Colonic mucosa (tissue), 4 donors: ENCODE measurements at regions not wholly inside any gene's neighbourhood (a gene's known extent, or its start where the extent isn't known, plus 50 kb on each side); places are given as distances from the start of the nearest gene placed in this dataset.

ENCODE experiments used
- DNase-seq: peaks from one replicate; pipeline ENCODE4 v3.0.0-alpha.2; 2020
- H3K27ac ChIP-seq: fragments of 200-600 bp; one replicate; pipeline ENCODE4 v1.8.0; 2021
- H3K27me3 ChIP-seq: fragments of 200-600 bp; one replicate; pipeline ENCODE4 v1.8.0; 2021
- H3K36me3 ChIP-seq: fragments of 200-600 bp; one replicate; pipeline ENCODE4 v1.8.0; 2021
- H3K4me1 ChIP-seq: fragments of 200-600 bp; one replicate; pipeline ENCODE4 v1.8.0; 2021; ENCODE audit warnings: mild to moderate bottlenecking
- H3K4me3 ChIP-seq: fragments of 200-600 bp; one replicate; pipeline ENCODE4 v1.8.0; 2021
- H3K9ac ChIP-seq, 2 donors: one replicate each; pipeline ENCODE4 v1.7.0; 2013; ENCODE audit warnings: control low read depth in 2 of 2, low read depth in 2 of 2, low read length in 2 of 2
- H3K9me3 ChIP-seq: fragments of 200-600 bp; one replicate; pipeline ENCODE4 v1.8.0; 2021
- intact Hi-C: fragments of 100-400 bp; cut with DNase I; formaldehyde crosslinking; loops from one replicate; pipeline ENCODE4 v1.14.1; 2022
- TF ChIP-seq, protein P1 (sequence below): fragments of 200-600 bp; IDR thresholded peaks from one replicate; pipeline ENCODE4 v1.8.0; 2022; ENCODE audit warnings: antibody characterized with exemption, mild to moderate bottlenecking
- donor health status: healthy.
- donor health status: DM: no; HTN: no; CAD: no.
- donor health status: DM: no; HTN: no; CAD: no.

DNA sequence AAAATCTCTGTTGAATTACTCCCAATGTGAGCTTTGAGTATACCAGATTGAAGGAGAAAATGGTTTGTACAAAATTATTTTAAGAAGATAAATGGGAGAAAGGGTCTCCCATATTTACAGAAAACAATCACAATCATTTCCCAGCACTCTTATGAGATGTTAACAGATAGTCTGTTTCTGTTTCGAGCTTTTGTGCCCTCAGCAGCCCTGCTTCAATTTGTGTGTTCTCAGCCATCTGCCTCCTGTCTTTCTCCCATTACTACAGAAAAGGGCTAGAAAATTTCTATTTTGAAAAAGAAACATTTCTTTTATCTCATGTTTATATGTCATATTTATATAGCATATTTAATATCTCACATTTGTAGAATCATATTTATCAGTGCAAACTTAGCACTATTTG, 498.4 kb downstream of the TTLL7 start:
- Histone ChIP-seq H3K9ac (no peak overlapping the region), H3K36me3 (no peaks in the 10 kb centered on the region), H3K9me3 (no peaks in the 10 kb centered on the region), H3K27me3 (no peaks in the 10 kb centered on the region), H3K4me3 (no peak overlapping the region), H3K4me1 (no peaks in the 10 kb centered on the region), H3K27ac (no peak overlapping the region)
- intact Hi-C loops: no loop called here
- DNase-seq: no peak
- TF ChIP-seq, protein P1, sequence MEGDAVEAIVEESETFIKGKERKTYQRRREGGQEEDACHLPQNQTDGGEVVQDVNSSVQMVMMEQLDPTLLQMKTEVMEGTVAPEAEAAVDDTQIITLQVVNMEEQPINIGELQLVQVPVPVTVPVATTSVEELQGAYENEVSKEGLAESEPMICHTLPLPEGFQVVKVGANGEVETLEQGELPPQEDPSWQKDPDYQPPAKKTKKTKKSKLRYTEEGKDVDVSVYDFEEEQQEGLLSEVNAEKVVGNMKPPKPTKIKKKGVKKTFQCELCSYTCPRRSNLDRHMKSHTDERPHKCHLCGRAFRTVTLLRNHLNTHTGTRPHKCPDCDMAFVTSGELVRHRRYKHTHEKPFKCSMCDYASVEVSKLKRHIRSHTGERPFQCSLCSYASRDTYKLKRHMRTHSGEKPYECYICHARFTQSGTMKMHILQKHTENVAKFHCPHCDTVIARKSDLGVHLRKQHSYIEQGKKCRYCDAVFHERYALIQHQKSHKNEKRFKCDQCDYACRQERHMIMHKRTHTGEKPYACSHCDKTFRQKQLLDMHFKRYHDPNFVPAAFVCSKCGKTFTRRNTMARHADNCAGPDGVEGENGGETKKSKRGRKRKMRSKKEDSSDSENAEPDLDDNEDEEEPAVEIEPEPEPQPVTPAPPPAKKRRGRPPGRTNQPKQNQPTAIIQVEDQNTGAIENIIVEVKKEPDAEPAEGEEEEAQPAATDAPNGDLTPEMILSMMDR: no peak

DNA sequence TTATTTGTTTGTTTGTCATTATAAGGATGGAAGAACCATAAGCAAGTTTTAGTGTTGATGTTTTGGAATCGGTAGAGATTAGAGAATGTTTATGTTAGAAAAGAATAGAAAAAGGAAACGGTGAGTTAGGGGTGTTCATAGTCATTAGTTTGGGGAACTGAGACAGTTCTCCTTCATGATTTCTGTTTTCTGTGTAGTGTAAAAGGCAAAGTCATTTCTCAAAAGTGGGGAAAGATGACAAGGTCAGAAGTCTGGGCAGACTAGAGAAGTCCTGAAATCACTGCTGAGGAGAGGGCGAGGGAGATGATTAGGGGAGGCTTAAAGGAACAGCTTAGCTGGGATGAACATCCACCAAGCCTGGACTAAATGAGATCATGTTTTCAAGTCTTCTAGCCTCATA, 498.9 kb downstream of the TTLL7 start:
- Histone ChIP-seq H3K9ac (no peak overlapping the region), H3K9me3 (no peaks in the 10 kb centered on the region), H3K27ac (no peak overlapping the region), H3K36me3 (no peaks in the 10 kb centered on the region), H3K27me3 (no peaks in the 10 kb centered on the region), H3K4me3 (no peak overlapping the region), H3K4me1 (no peaks in the 10 kb centered on the region)
- DNase-seq: no peak
- TF ChIP-seq, protein P1: no peak
- intact Hi-C loops: no loop called here

DNA sequence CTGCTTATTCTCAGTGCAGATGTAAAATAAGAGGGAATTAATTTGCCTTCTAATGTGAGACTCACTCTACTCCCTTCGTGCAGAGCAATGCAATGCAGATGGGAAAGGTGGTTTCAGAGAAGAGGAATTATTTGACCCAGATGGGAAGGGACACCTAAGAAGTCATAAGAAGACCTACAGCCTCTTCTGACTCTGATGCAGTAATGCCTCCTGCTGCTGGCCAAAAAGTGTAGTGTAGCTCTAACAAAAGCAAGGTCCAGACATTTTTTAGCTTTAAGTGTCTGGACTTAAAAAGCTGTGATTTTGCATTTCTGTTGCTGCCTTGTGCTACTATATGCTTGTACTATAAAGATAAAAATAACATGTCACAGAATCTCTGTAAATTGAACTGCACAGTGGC, 501.4 kb downstream of the TTLL7 start:
- Histone ChIP-seq H3K27ac (no peak overlapping the region), H3K27me3 (no peaks in the 10 kb centered on the region), H3K4me3 (no peak overlapping the region), H3K9me3 (no peaks in the 10 kb centered on the region), H3K9ac (no peak overlapping the region), H3K4me1 (no peaks in the 10 kb centered on the region), H3K36me3 (no peaks in the 10 kb centered on the region)
- intact Hi-C loops: no loop called here
- TF ChIP-seq, protein P1: no peak
- no peak for DNase-seq

DNA sequence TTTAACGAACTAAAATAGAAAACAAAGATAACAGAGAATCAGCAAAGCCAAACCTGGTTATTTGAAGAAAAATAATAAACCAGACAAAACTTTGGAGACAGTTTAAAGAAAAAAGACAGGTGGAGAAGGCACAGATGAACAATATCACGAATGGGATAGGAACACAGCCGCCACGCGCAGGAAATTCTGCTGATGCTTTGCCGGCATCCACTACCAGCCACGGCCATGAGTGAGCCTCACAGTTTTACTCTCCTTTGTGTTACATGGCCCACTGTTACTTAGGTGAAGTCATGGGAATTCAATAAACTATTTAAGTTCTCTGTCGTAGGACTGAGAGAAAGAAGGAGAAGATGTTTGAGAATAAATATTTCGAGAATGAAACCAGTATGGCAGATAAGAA, 503.4 kb downstream of the TTLL7 start:
- no peak overlapping the region for H3K4me3 ChIP-seq
- TF ChIP-seq, protein P1: no peak
- H3K27me3 ChIP-seq: no peaks in the 10 kb centered on the region
- H3K27ac ChIP-seq: no peak overlapping the region
- intact Hi-C loops: no loop called here
- no peaks in the 10 kb centered on the region for H3K36me3 ChIP-seq
- H3K4me1 ChIP-seq: no peaks in the 10 kb centered on the region
- no peaks in the 10 kb centered on the region for H3K9me3 ChIP-seq
- H3K9ac ChIP-seq: no peak overlapping the region
- DNase-seq: no peak

DNA sequence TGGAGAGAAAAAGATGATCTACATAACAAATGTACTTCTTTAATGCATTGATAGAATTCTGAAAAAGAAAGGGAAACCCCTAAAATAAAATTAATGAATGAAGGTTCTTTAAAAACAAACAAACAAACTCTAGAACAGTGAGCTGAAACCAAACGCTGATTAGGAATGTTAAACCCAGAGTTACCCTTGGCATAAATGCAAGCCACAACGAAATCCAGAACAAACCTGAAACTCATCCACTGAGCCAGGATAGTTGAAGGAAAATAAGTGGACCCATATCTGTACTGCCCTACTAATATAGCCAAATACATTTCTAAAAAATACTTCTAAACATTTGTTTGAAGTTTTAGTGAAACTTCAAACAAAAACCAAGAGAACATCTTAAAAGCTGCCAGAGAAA, 505.3 kb downstream of the TTLL7 start:
- TF ChIP-seq, protein P1: no peak
- H3K9me3 ChIP-seq: no peaks in the 10 kb centered on the region
- no peak overlapping the region for H3K27ac ChIP-seq

DNA sequence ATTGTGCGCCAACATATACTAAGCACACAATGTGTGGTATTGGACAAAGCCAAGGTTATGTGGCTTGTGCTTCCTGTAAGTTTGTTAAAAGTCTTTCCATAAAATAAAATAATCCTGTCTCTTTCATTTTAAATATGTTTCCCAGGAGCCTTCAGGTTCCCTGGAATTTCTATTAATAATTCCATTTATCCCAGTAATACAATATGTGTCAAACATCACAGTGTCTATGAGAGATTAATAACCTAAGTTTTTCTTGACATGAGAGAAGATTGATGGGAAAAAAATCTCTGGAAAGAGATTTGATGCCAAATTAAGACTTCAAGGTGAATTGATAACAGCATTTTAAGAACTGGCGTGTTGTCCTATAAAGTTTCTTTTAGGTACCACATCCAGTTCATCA, 507.0 kb downstream of the TTLL7 start:
- no peaks in the 10 kb centered on the region for H3K4me1 ChIP-seq
- H3K9me3 ChIP-seq: no peaks in the 10 kb centered on the region
- DNase-seq: no peak
- no peaks in the 10 kb centered on the region for H3K27me3 ChIP-seq
- no peaks in the 10 kb centered on the region for H3K36me3 ChIP-seq
- H3K9ac ChIP-seq: no peak overlapping the region
- TF ChIP-seq, protein P1: no peak
- no peak overlapping the region for H3K27ac ChIP-seq
- intact Hi-C loops: no loop called here
- no peak overlapping the region for H3K4me3 ChIP-seq

More for the DNA sequence above, 505.3 kb downstream of the TTLL7 start:
- intact Hi-C loops: no loop called here
- no peak overlapping the region for H3K9ac ChIP-seq
- no peak overlapping the region for H3K4me3 ChIP-seq
- no peaks in the 10 kb centered on the region for H3K4me1 ChIP-seq
- H3K36me3 ChIP-seq: no peaks in the 10 kb centered on the region
- H3K27me3 ChIP-seq: no peaks in the 10 kb centered on the region
- DNase-seq: no peak
